Brain microvascular endothelial cell (primary cell): ENCODE measurements at regions not wholly inside any gene's neighbourhood (a gene's known extent, or its start where the extent isn't known, plus 50 kb on each side); places are given as distances from the start of the nearest gene placed in this dataset.

Source experiments
- DNase-seq: peaks from one replicate; pipeline ENCODE4 v3.0.0-alpha.2; 2020
- H3K27ac ChIP-seq: fragments of 250-450 bp; sonication (Bioruptor Pico); 2 replicates; pipeline ENCODE4 v1.5.1; 2020; ENCODE audit warnings: mild to moderate bottlenecking, moderate library complexity
- H3K27me3 ChIP-seq: fragments of 250-450 bp; sonication (Bioruptor Pico); replicated peaks from 2 replicates; pipeline ENCODE4 v1.5.1; 2020; ENCODE audit warnings: mild to moderate bottlenecking
- H3K36me3 ChIP-seq: fragments of 250-450 bp; sonication (Bioruptor Pico); replicated peaks from 2 replicates; pipeline ENCODE4 v1.5.1; 2020; ENCODE audit warnings: mild to moderate bottlenecking
- H3K4me3 ChIP-seq: 2 replicates; pipeline ENCODE4 v1.5.1; 2011; ENCODE audit warnings: low read depth, mild to moderate bottlenecking, control low read depth, low read length, moderate library complexity
- CTCF ChIP-seq: IDR thresholded peaks from 2 replicates; pipeline ENCODE4 v1.5.1; 2011; ENCODE audit warnings: low read depth, mild to moderate bottlenecking, moderate library complexity, low read length, control low read depth, inconsistent platforms; ENCODE audit errors: missing control alignments
- in situ Hi-C: cut with HindIII; loops from 2 replicates; pipeline ENCODE4 v1.10.0; 2017; ENCODE audit warnings: low sequenced_read_pairs, low pct_ligation_motif_present

DNA sequence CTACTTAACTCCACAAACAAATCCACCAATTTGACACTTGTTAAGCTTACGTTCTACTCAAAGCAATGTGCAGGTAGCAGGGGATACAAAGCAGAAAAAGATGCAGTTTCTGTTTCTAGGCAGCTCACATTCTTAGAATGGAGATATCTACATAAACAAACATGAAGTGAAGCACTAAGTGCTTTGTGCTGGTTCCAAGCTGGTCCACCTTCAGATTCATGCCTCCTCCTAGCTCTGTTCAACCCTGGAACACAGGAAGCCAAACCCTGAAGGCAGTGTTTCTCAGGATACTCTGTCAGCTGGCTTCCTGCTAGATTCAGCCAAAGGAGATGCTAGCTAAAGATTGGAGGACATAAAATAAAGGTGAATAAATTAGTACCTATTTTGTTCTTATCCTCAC is 55.3 kb upstream of the NOL4 start:
- TF ChIP-seq CTCF = no peak
- H3K4me3 ChIP-seq = no peak overlapping the region
- in situ Hi-C loops = no loop called here
- DNase-seq = no peak
- H3K27ac ChIP-seq = no peak overlapping the region
- no peaks in the 10 kb centered on the region for H3K36me3 ChIP-seq
- H3K27me3 ChIP-seq = no peaks in the 10 kb centered on the region

- Histone ChIP-seq H3K36me3 (no peaks in the 10 kb centered on the region), H3K27me3 (no peaks in the 10 kb centered on the region), H3K4me3 (no peak overlapping the region), H3K27ac (no peak overlapping the region)
- TF ChIP-seq CTCF = no peak
- DNase-seq = no peak
- in situ Hi-C loops = no loop called here
These were observed 55.9 kb upstream of the NOL4 start for GRCh38 chr18:34280653-34281052.

GRCh38 chr18:34281290-34281689 is 56.6 kb upstream of the NOL4 start:
- DNase-seq = no peak
- H3K27ac ChIP-seq = no peak overlapping the region
- in situ Hi-C loops = no loop called here
- H3K36me3 ChIP-seq = no peaks in the 10 kb centered on the region
- TF ChIP-seq CTCF = no peak
- H3K27me3 ChIP-seq = no peaks in the 10 kb centered on the region
- no peak overlapping the region for H3K4me3 ChIP-seq

GRCh38 chr18:34281722-34282121 is 57.0 kb upstream of the NOL4 start:
- H3K4me3 ChIP-seq = no peak overlapping the region
- H3K27me3 ChIP-seq = no peaks in the 10 kb centered on the region
- no peaks in the 10 kb centered on the region for H3K36me3 ChIP-seq
- no peak for DNase-seq
- TF ChIP-seq CTCF = no peak
- no peak overlapping the region for H3K27ac ChIP-seq
- in situ Hi-C loops = no loop called here

GRCh38 chr18:34283506-34283905 is 58.8 kb upstream of the NOL4 start:
- Histone ChIP-seq H3K36me3 (no peaks in the 10 kb centered on the region), H3K4me3 (no peak overlapping the region), H3K27me3 (no peaks in the 10 kb centered on the region), H3K27ac (no peak overlapping the region)
- in situ Hi-C loops = no loop called here
- no peak for DNase-seq
- no peak for TF ChIP-seq CTCF

GRCh38 chr18:34287825-34288224 is 63.1 kb upstream of the NOL4 start:
- TF ChIP-seq CTCF = no peak
- H3K36me3 ChIP-seq = no peaks in the 10 kb centered on the region
- H3K27ac ChIP-seq = no peak overlapping the region
- no peak overlapping the region for H3K4me3 ChIP-seq
- DNase-seq = no peak
- in situ Hi-C loops = no loop called here
- no peaks in the 10 kb centered on the region for H3K27me3 ChIP-seq
